ENCODE measurements at regions not wholly inside any gene's neighbourhood (a gene's known extent, or its start where the extent isn't known, plus 50 kb on each side); places are given as distances from the start of the nearest gene placed in this dataset.
"Not testable (repeated sequence)": the region's sequence is repeated elsewhere in the genome, so short reads cannot be mapped to it uniquely, and the experiment has no call there.

DNA sequence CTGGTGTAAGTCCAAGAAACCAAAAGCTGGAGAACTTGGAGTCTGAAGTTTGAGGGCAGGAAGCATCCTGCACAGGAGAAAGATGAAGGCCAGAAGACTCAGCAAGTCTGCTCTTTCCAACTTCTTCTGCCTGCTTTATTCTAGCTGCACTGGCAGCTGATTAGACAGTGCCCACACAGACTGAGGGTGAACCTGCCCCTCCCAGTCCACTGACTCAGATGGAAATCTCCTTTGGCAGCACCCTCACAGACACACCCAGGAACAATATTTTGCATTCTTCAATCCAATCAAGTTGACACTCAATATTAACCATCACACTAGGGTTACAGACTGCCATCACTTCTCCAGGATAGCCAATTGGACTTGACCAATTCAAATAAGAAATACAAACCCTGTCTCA lies 510.4 kb upstream of the SYT4 start:
- intact Hi-C loops (cut with micrococcal nuclease); H3K27ac ChIP-seq (ENCODE audit: low read depth, low read length); DNase-seq (ENCODE audit: low read depth, low spot score); H3K79me2 ChIP-seq (ENCODE audit: insufficient read depth, low read length); H3K36me3 ChIP-seq (ENCODE audit: control insufficient read depth in 1 of 2, insufficient read depth in 2 of 2, low read length in 2 of 2); CTCF ChIA-PET; BruUV-seq (replicated peaks); H3K27me3 ChIP-seq (ENCODE audit: insufficient read depth, low read length); ATAC-seq; POLR2A ChIA-PET; H3K4me1 ChIP-seq (ENCODE audit: control insufficient read depth in 1 of 2, insufficient read depth in 2 of 2, low read length in 2 of 2); H2AFZ ChIP-seq (ENCODE audit: low read depth, low read length, poor library complexity, severe bottlenecking); H3K9ac ChIP-seq (ENCODE audit: low read length); H4K20me1 ChIP-seq (ENCODE audit: insufficient read depth); H3K9me2 ChIP-seq (ENCODE audit: insufficient read depth); H3K4me3 ChIP-seq (replicated peaks in 1 of 2; ENCODE audit: low read depth in 1 of 2, low read length in 2 of 2); H3K4me2 ChIP-seq (ENCODE audit: low read length); RAD21 ChIA-PET (ENCODE audit: low non-redundant PET in 1 of 2, low total read pairs in 2 of 2, uncharacterized antibody in 2 of 2, unreplicated experiment in 2 of 2): not testable (repeated sequence)
- peaks cover 14 to 18% of the 10 kb centered on the region in 2 experiments; a peak in 2 of 4 replicates for H3K9me3 ChIP-seq (ENCODE audit: control insufficient read depth in 1 of 2, insufficient read depth in 1 of 2, low read depth in 1 of 2, low read length in 2 of 2)

DNA sequence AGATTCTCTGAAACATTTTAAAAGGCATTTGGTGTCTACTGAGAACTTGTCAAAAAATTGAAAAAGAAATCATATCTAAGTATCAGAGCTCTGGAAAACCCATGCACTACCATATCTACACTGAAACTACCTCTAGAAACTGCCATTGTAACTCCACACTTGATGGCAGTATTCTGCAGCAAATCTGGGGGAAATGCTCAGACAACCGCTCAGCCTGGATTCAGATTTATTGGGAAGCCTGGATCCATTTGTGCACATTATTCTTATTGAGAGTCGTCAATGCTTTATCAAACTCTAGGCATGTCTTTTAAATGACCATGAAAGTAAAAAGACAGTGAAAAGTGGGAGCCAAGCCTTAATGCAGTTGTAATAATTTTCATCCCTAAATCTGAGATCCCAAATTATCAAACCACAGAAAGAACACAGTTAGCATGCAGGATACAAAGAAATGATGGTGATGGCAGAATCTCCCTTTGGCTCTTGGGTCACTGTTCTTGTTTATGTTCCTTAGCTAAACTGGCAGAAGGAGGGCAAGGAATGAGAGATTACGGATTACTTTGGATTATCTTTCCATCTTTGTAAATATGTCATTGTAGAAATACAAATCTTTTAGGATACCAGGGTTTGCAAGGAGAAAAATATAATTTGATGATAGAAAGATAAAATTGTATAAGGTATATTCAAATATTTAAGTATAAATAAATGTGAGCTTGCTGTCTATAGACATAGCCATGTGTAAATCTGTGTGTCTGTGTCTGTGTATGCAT lies 512.1 kb upstream of the SYT4 start:
- ATAC-seq: no peak
- Histone ChIP-seq H3K27ac (ENCODE audit: low read depth, low read length) (no peak overlapping the region), H3K27me3 (ENCODE audit: insufficient read depth, low read length) (no peaks in the 10 kb centered on the region), H3K4me3 (replicated peaks in 1 of 2; ENCODE audit: low read depth in 1 of 2, low read length in 2 of 2) (no peak overlapping the region), H2AFZ (ENCODE audit: low read depth, low read length, poor library complexity, severe bottlenecking) (no peak overlapping the region), H3K79me2 (ENCODE audit: insufficient read depth, low read length) (no peaks in the 10 kb centered on the region), H3K9me2 (ENCODE audit: insufficient read depth) (no peaks in the 10 kb centered on the region), H4K20me1 (ENCODE audit: insufficient read depth) (no peaks in the 10 kb centered on the region), H3K4me1 (ENCODE audit: control insufficient read depth in 1 of 2, insufficient read depth in 2 of 2, low read length in 2 of 2) (no peaks in the 10 kb centered on the region), H3K36me3 (ENCODE audit: control insufficient read depth in 1 of 2, insufficient read depth in 2 of 2, low read length in 2 of 2) (no peaks in the 10 kb centered on the region), H3K4me2 (ENCODE audit: low read length) (no peak overlapping the region), H3K9me3 (ENCODE audit: control insufficient read depth in 1 of 2, insufficient read depth in 1 of 2, low read depth in 1 of 2, low read length in 2 of 2) (peaks cover 11 to 22% of the 10 kb centered on the region in 2 experiments; a peak in 3 of 4 replicates), H3K9ac (ENCODE audit: low read length) (no peak overlapping the region)
- no peak for TF ChIP-seq POLR2AphosphoS5 (IDR thresholded peaks at IDR 0.05; ENCODE audit: low read depth, low read length)
- no peak for TF ChIP-seq SRF (IDR thresholded peaks at IDR 0.05; ENCODE audit: low read depth)
- TF ChIP-seq, protein P1, sequence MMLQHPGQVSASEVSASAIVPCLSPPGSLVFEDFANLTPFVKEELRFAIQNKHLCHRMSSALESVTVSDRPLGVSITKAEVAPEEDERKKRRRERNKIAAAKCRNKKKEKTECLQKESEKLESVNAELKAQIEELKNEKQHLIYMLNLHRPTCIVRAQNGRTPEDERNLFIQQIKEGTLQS (IDR thresholded peaks at IDR 0.05): no peak
- TF ChIP-seq SP1 (IDR thresholded peaks at IDR 0.05; ENCODE audit: low read depth): no peak
- no peak for TF ChIP-seq RAD21 (IDR thresholded peaks at IDR 0.05; ENCODE audit: low read depth)
- DNase-seq (ENCODE audit: low read depth, low spot score): no peak
- ChIA-PET CTCF (no interaction called here), POLR2A (no interaction called here), RAD21 (ENCODE audit: low non-redundant PET in 1 of 2, low total read pairs in 2 of 2, uncharacterized antibody in 2 of 2, unreplicated experiment in 2 of 2) (no interaction called here)
- intact Hi-C loops (cut with micrococcal nuclease): no loop called here
- no TSS peak for BruUV-seq (replicated peaks)

Data from HCT116 (cell line).